ENCODE measurements at regions not wholly inside any gene's neighbourhood (a gene's known extent, or its start where the extent isn't known, plus 50 kb on each side); places are given as distances from the start of the nearest gene placed in this dataset.

GRCh38 chr5:153361735-153362409 lies 128.6 kb upstream of the GRIA1 start:
- TF ChIP-seq CTCF (IDR thresholded peaks at IDR 0.05 in 2 of 3, conservative IDR thresholded peaks at IDR 0.05 in 1 of 3; ENCODE audit: control insufficient read depth in 2 of 3, extremely low read depth in 1 of 3, insufficient read depth in 1 of 3, low read depth in 3 of 3, low read length in 3 of 3) (no peak), CBFB (IDR thresholded peaks at IDR 0.05; ENCODE audit: low read depth) (no peak), CUX1 (IDR thresholded peaks at IDR 0.05; ENCODE audit: insufficient replicate concordance, low read depth, low read length) (no peak), SREBF2 (IDR thresholded peaks at IDR 0.05; ENCODE audit: low read length) (no peak), TAF1 (IDR thresholded peaks at IDR 0.05; ENCODE audit: borderline replicate concordance, low read depth, low read length) (no peak), HCFC1 (IDR thresholded peaks at IDR 0.05; ENCODE audit: low read length) (no peak), RAD21 (IDR thresholded peaks at IDR 0.05; ENCODE audit: insufficient read depth, low read depth, low read length) (no peak), MYB (IDR thresholded peaks at IDR 0.05; ENCODE audit: borderline replicate concordance, low read depth, low read length) (no peak), RFX5 (IDR thresholded peaks at IDR 0.05; ENCODE audit: low read depth, low read length) (no peak), BMI1 (IDR thresholded peaks at IDR 0.05; ENCODE audit: borderline replicate concordance) (no peak), SMC3 (IDR thresholded peaks at IDR 0.05; ENCODE audit: borderline replicate concordance, low read length) (no peak), IRF3 (IDR thresholded peaks at IDR 0.05) (no peak)
